MM.1S (cell line): ENCODE measurements at regions not wholly inside any gene's neighbourhood (a gene's known extent, or its start where the extent isn't known, plus 50 kb on each side); places are given as distances from the start of the nearest gene placed in this dataset.

Experiments
- DNase-seq: peaks from one replicate; pipeline ENCODE4 v3.0.0-alpha.2; 2015
- H2AFZ ChIP-seq: fragments of 300-600 bp; sonication (generic); 2 replicates; pipeline ENCODE4 v1.6.0; 2016; ENCODE audit warnings: antibody characterized with exemption, low read length
- H3F3A ChIP-seq: fragments of 300-600 bp; sonication (generic); 2 replicates; pipeline ENCODE4 v1.6.1; 2016; ENCODE audit warnings: mild to moderate bottlenecking, antibody characterized with exemption, low read length, moderate library complexity, mixed read lengths; ENCODE audit not compliant: insufficient read depth
- H3K27ac ChIP-seq: fragments of 300-600 bp; sonication (generic); 2 replicates; pipeline ENCODE4 v1.5.1; 2016; ENCODE audit warnings: mild to moderate bottlenecking, low read length
- H3K27me3 ChIP-seq: fragments of 300-600 bp; sonication (generic); replicated peaks from 2 replicates; pipeline ENCODE4 v1.6.0; 2016; ENCODE audit warnings: low read length; ENCODE audit not compliant: insufficient read depth
- H3K36me3 ChIP-seq: fragments of 300-600 bp; sonication (generic); replicated peaks from 2 replicates; pipeline ENCODE4 v1.6.1; 2016; ENCODE audit warnings: mild to moderate bottlenecking, low read length, mixed read lengths; ENCODE audit not compliant: insufficient read depth
- H3K4me1 ChIP-seq: fragments of 300-600 bp; sonication (generic); 2 replicates; pipeline ENCODE4 v1.6.1; 2016; ENCODE audit warnings: low read length, mixed read lengths
- H3K4me2 ChIP-seq: fragments of 300-600 bp; sonication (generic); 2 replicates; pipeline ENCODE4 v1.6.0; 2016; ENCODE audit warnings: low read depth, low read length
- H3K4me3 ChIP-seq: fragments of 300-600 bp; sonication (generic); 2 replicates; pipeline ENCODE4 v1.5.1; 2016; ENCODE audit warnings: low read length, mixed read lengths
- H3K79me2 ChIP-seq: fragments of 300-600 bp; sonication (generic); 2 replicates; pipeline ENCODE4 v1.6.1; 2016; ENCODE audit warnings: mixed run types, low read length, mixed read lengths
- H3K9ac ChIP-seq: fragments of 300-600 bp; sonication (generic); 2 replicates; pipeline ENCODE4 v1.6.1; 2016; ENCODE audit warnings: low read length, mixed read lengths
- H3K9me2 ChIP-seq: fragments of 300-600 bp; sonication (generic); replicated peaks from 2 replicates; pipeline ENCODE4 v1.6.1; 2016; ENCODE audit warnings: mild to moderate bottlenecking, low read length, mixed read lengths; ENCODE audit not compliant: insufficient read depth
- H3K9me3 ChIP-seq: fragments of 300-600 bp; sonication (generic); replicated peaks from 2 replicates; pipeline ENCODE4 v1.6.1; 2016; ENCODE audit warnings: mild to moderate bottlenecking, low read length, mixed read lengths; ENCODE audit not compliant: insufficient read depth
- H4K20me1 ChIP-seq: fragments of 300-600 bp; sonication (generic); 2 replicates; pipeline ENCODE4 v1.6.1; 2016; ENCODE audit warnings: mild to moderate bottlenecking, low read length, moderate library complexity, mixed read lengths; ENCODE audit not compliant: insufficient read depth
- CTCF ChIP-seq: fragments of 300-600 bp; sonication (generic); IDR thresholded peaks from 2 replicates; pipeline ENCODE4 v1.5.1; 2016; ENCODE audit warnings: antibody characterized with exemption, low read length, mixed read lengths
- EZH2 ChIP-seq: fragments of 300-600 bp; sonication (generic); optimal IDR thresholded peaks from 2 replicates; pipeline ENCODE3; 2017; ENCODE audit warnings: low read depth, mild to moderate bottlenecking, antibody characterized with exemption, low read length, mixed read lengths
- EZH2phosphoT487 ChIP-seq: fragments of 300-600 bp; sonication (generic); IDR thresholded peaks from 2 replicates; pipeline ENCODE4 v1.6.1; 2018; ENCODE audit warnings: antibody characterized with exemption, low read length

DNA sequence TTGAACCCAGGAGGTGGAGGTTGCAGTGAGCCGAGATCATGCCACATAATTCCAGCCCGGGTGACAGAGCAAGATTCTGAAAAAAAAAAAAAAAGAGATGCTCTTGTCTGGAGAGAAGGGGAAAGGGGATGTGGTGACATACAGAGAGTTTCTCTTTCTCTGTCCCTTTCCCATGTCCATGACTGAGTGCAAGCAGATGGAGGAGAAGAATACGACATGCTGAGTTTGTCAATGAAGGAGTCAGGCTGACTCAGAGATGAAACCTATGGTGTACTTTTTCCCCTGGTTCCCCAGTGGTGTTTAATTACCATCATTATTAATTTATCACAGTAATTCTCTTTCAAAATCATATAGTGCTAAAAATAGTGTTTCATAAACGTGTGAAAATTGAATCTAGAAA, 448.8 kb downstream of the FOXO1 start:
- no peaks in the 10 kb centered on the region for H3K4me1 ChIP-seq
- H3K4me3 ChIP-seq, result no peak overlapping the region
- no peaks in the 10 kb centered on the region for H3K79me2 ChIP-seq
- H3K36me3 ChIP-seq, result no peaks in the 10 kb centered on the region
- H3K27ac ChIP-seq, result no peak overlapping the region
- no peak for DNase-seq
- no peak overlapping the region for H3K4me2 ChIP-seq
- H3F3A ChIP-seq, result no peaks in the 10 kb centered on the region
- no peaks in the 10 kb centered on the region for H4K20me1 ChIP-seq
- TF ChIP-seq CTCF (no peak), EZH2 (no peak)
- H2AFZ ChIP-seq, result no peak overlapping the region
- no peaks in the 10 kb centered on the region for H3K27me3 ChIP-seq
- no peaks in the 10 kb centered on the region for H3K9me3 ChIP-seq
- no peak overlapping the region for H3K9ac ChIP-seq
- H3K9me2 ChIP-seq, result no peaks in the 10 kb centered on the region

- H3K9me2 ChIP-seq, result no peaks in the 10 kb centered on the region
- no peaks in the 10 kb centered on the region for H3K9me3 ChIP-seq
- no peaks in the 10 kb centered on the region for H3F3A ChIP-seq
- no peaks in the 10 kb centered on the region for H3K79me2 ChIP-seq
- TF ChIP-seq CTCF (no peak), EZH2 (no peak)
- H3K27me3 ChIP-seq, result no peaks in the 10 kb centered on the region
- no peak overlapping the region for H2AFZ ChIP-seq
- no peaks in the 10 kb centered on the region for H4K20me1 ChIP-seq
- H3K9ac ChIP-seq, result no peak overlapping the region
- H3K4me2 ChIP-seq, result no peak overlapping the region
- no peaks in the 10 kb centered on the region for H3K36me3 ChIP-seq
- no peak overlapping the region for H3K27ac ChIP-seq
- H3K4me1 ChIP-seq, result no peaks in the 10 kb centered on the region
- H3K4me3 ChIP-seq, result no peak overlapping the region
- no peak for DNase-seq
Observed at GRCh38 chr13:40220299-40220935, 446.0 kb downstream of the FOXO1 start.

- H3K27me3 ChIP-seq, result no peaks in the 10 kb centered on the region
- H3K4me1 ChIP-seq, result no peaks in the 10 kb centered on the region
- no peak for DNase-seq
- no peaks in the 10 kb centered on the region for H4K20me1 ChIP-seq
- no peak overlapping the region for H3K9ac ChIP-seq
- TF ChIP-seq EZH2phosphoT487 (no peak), CTCF (no peak), EZH2 (no peak)
- H3K9me2 ChIP-seq, result no peaks in the 10 kb centered on the region
- no peaks in the 10 kb centered on the region for H3F3A ChIP-seq
- H3K36me3 ChIP-seq, result no peaks in the 10 kb centered on the region
- H2AFZ ChIP-seq, result no peak overlapping the region
- H3K27ac ChIP-seq, result no peak overlapping the region
- H3K4me2 ChIP-seq, result no peak overlapping the region
- H3K79me2 ChIP-seq, result no peaks in the 10 kb centered on the region
- H3K9me3 ChIP-seq, result no peaks in the 10 kb centered on the region
- no peak overlapping the region for H3K4me3 ChIP-seq
Observed at GRCh38 chr13:40221131-40221459, 445.3 kb downstream of the FOXO1 start.
